Loucy (cell line): ENCODE measurements at regions not wholly inside any gene's neighbourhood (a gene's known extent, or its start where the extent isn't known, plus 50 kb on each side); places are given as distances from the start of the nearest gene placed in this dataset.

Experiments used
- H2AFZ ChIP-seq: fragments of 200-600 bp; sonication (generic); 2 replicates; pipeline ENCODE4 v1.6.0; 2016; ENCODE audit warnings: antibody characterized with exemption, mild to moderate bottlenecking, low read length, moderate library complexity
- H3F3A ChIP-seq: fragments of 200-600 bp; 2 replicates; pipeline ENCODE4 v1.6.0; 2016; ENCODE audit warnings: antibody characterized with exemption, low read depth, mild to moderate bottlenecking
- H3K27me3 ChIP-seq: fragments of 200-600 bp; sonication (generic); 2 replicates; pipeline ENCODE4 v1.6.1; 2014; ENCODE audit warnings: low read length, mild to moderate bottlenecking; ENCODE audit not compliant: insufficient read depth, poor library complexity, severe bottlenecking
- H3K36me3 ChIP-seq: fragments of 200-600 bp; sonication (generic); 2 replicates; pipeline ENCODE4 v1.6.1; 2016; ENCODE audit warnings: low read length; ENCODE audit not compliant: insufficient read depth
- H3K4me1 ChIP-seq: fragments of 200-600 bp; sonication (generic); 2 replicates; pipeline ENCODE4 v1.5.1; 2014; ENCODE audit warnings: low read length, mild to moderate bottlenecking; ENCODE audit not compliant: insufficient read depth, poor library complexity, severe bottlenecking
- H3K4me2 ChIP-seq: fragments of 200-600 bp; sonication (generic); 2 replicates; pipeline ENCODE4 v1.6.0; 2014; ENCODE audit warnings: antibody characterized with exemption, low read length, low read depth, mild to moderate bottlenecking; ENCODE audit not compliant: poor library complexity, severe bottlenecking
- H3K4me3 ChIP-seq: fragments of 200-600 bp; sonication (generic); 2 replicates; pipeline ENCODE4 v1.5.1; 2014; ENCODE audit warnings: low read length, mild to moderate bottlenecking, mixed read lengths; ENCODE audit not compliant: poor library complexity, severe bottlenecking
- H3K79me2 ChIP-seq: fragments of 200-600 bp; sonication (generic); 2 replicates; pipeline ENCODE4 v1.6.1; 2014; ENCODE audit warnings: low read length; ENCODE audit not compliant: insufficient read depth
- H3K9ac ChIP-seq: fragments of 200-600 bp; sonication (generic); 2 replicates; pipeline ENCODE4 v1.6.0; 2014; ENCODE audit warnings: mild to moderate bottlenecking, low read depth, low read length, moderate library complexity; ENCODE audit not compliant: poor library complexity, severe bottlenecking
- H3K9me2 ChIP-seq: fragments of 200-600 bp; sonication (generic); replicated peaks from 2 replicates; pipeline ENCODE4 v1.6.1; 2016; ENCODE audit warnings: low read depth, low read length, mixed read lengths
- H3K9me3 ChIP-seq: fragments of 200-600 bp; sonication (generic); 2 replicates; pipeline ENCODE4 v1.6.1; 2014; ENCODE audit warnings: mild to moderate bottlenecking, antibody characterized with exemption, low read length, low read depth; ENCODE audit not compliant: insufficient read depth
- H4K20me1 ChIP-seq: fragments of 200-600 bp; sonication (generic); 2 replicates; pipeline ENCODE4 v1.6.0; 2014; ENCODE audit warnings: antibody characterized with exemption, low read length, mild to moderate bottlenecking; ENCODE audit not compliant: insufficient read depth, poor library complexity, severe bottlenecking
- EZH2phosphoT487 ChIP-seq: fragments of 200-600 bp; IDR thresholded peaks from 2 replicates; pipeline ENCODE4 v1.6.1; 2018; ENCODE audit warnings: antibody characterized with exemption, mild to moderate bottlenecking, moderate library complexity, borderline replicate concordance
- TF ChIP-seq, protein P1 (sequence below): fragments of 200-600 bp; sonication (generic); conservative IDR thresholded peaks from 2 replicates; pipeline ENCODE4 v1.5.1; 2014; ENCODE audit warnings: mild to moderate bottlenecking, antibody characterized with exemption, low read length

DNA sequence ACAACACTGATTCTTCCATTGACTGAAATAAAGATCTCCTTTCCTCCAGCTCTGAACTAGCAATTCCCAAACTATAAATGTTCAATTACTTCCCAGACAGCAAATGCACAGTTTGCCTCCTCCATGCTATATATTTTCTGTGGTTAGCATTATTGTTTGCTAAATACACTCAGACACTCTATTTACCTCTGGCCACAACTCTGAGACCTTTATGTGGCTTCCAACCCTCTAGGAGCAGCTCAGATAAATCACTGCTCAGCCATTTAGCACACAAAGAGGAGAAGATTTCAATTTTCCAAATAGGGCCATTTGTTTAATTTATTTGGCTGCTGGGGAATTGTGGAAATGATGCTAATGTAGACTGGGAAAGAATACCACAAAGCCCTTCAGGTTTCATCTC, 202.0 kb downstream of the SPTSSA start:
- Histone ChIP-seq H2AFZ (no peak overlapping the region), H3F3A (no peaks in the 10 kb centered on the region), H3K79me2 (no peaks in the 10 kb centered on the region), H3K4me2 (no peak overlapping the region), H3K9me2 (no peaks in the 10 kb centered on the region), H3K9ac (no peak overlapping the region), H3K9me3 (no peaks in the 10 kb centered on the region), H3K36me3 (no peaks in the 10 kb centered on the region), H3K4me1 (no peaks in the 10 kb centered on the region), H4K20me1 (no peaks in the 10 kb centered on the region), H3K4me3 (no peak overlapping the region), H3K27me3 (no peaks in the 10 kb centered on the region)
- TF ChIP-seq EZH2phosphoT487, result no peak
- TF ChIP-seq, protein P1, sequence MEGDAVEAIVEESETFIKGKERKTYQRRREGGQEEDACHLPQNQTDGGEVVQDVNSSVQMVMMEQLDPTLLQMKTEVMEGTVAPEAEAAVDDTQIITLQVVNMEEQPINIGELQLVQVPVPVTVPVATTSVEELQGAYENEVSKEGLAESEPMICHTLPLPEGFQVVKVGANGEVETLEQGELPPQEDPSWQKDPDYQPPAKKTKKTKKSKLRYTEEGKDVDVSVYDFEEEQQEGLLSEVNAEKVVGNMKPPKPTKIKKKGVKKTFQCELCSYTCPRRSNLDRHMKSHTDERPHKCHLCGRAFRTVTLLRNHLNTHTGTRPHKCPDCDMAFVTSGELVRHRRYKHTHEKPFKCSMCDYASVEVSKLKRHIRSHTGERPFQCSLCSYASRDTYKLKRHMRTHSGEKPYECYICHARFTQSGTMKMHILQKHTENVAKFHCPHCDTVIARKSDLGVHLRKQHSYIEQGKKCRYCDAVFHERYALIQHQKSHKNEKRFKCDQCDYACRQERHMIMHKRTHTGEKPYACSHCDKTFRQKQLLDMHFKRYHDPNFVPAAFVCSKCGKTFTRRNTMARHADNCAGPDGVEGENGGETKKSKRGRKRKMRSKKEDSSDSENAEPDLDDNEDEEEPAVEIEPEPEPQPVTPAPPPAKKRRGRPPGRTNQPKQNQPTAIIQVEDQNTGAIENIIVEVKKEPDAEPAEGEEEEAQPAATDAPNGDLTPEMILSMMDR, result no peak

DNA sequence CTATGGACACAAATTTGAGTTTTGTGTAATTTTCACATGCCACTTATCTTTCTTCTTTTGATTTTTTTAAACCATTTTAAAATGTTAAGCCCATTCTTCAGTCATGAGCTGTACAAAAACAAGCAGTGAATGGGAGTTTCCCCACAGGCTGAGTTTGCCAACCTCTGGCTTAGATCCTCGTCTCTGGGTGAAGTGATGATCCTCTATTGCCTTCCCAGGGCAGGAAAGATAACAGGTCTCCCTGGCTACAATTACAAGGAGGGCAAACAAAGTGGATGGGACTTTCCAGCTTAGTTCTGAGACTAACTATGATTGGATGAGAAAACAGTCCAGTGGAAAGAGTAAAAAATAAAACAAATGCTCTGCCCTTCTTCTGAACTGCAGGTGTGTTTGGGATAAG, 203.7 kb downstream of the SPTSSA start:
- H2AFZ ChIP-seq, result no peak overlapping the region
- no peak overlapping the region for H3K9ac ChIP-seq
- H3K9me2 ChIP-seq, result no peaks in the 10 kb centered on the region
- no peaks in the 10 kb centered on the region for H4K20me1 ChIP-seq
- H3K36me3 ChIP-seq, result no peaks in the 10 kb centered on the region
- H3K4me3 ChIP-seq, result no peak overlapping the region
- no peaks in the 10 kb centered on the region for H3K4me1 ChIP-seq
- H3K27me3 ChIP-seq, result no peaks in the 10 kb centered on the region
- H3K4me2 ChIP-seq, result no peak overlapping the region
- no peaks in the 10 kb centered on the region for H3K79me2 ChIP-seq
- no peaks in the 10 kb centered on the region for H3K9me3 ChIP-seq
- no peak for TF ChIP-seq EZH2phosphoT487
- TF ChIP-seq, protein P1, result no peak
- no peaks in the 10 kb centered on the region for H3F3A ChIP-seq

DNA sequence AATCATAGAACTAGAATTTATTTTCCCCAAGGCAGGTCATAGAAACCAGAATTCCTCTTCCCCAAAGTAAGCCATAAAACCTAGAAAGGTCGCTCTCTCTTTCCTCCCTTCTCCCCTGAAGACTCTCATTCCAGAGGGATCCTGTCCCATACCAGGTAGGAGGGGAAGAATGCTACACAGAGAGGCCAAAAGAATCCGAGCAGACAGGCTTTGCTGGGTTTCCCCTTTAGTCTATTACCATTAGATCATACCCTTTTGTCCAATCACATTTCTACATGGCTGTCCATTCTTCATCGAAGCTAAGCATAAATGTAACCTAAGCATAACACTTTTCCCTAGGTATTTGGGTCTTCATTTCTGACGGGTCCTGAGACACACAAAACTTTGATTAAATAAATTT, 204.5 kb downstream of the SPTSSA start:
- Histone ChIP-seq H2AFZ (no peak overlapping the region), H3K9ac (no peak overlapping the region), H4K20me1 (no peaks in the 10 kb centered on the region), H3K79me2 (no peaks in the 10 kb centered on the region), H3K27me3 (no peaks in the 10 kb centered on the region), H3K4me1 (no peaks in the 10 kb centered on the region), H3K36me3 (no peaks in the 10 kb centered on the region), H3K4me2 (no peak overlapping the region), H3K9me2 (no peaks in the 10 kb centered on the region), H3K4me3 (no peak overlapping the region), H3K9me3 (no peaks in the 10 kb centered on the region), H3F3A (no peaks in the 10 kb centered on the region)
- TF ChIP-seq, protein P1, result no peak
- TF ChIP-seq EZH2phosphoT487, result no peak
